ENCODE measurements at regions not wholly inside any gene's neighbourhood (a gene's known extent, or its start where the extent isn't known, plus 50 kb on each side); places are given as distances from the start of the nearest gene placed in this dataset.

DNA sequence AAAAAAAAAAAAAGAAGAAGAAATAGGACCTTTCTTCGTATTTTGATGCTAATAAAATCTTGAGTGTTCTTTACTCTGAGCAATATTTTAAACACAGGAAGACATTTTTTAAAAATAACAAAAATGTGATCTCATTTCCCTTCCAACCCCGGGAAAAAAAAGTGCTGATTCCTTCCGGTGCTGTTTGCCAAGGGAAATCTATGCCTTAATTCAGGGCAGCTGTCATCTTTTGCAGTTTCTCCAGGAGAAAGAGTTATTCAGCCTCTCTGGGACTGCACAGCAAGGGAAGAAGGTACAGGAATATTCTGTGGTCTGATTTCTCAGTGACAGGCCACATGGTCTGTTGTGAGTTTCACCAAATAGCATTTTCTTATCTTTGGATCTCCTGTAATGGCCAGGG, 291.9 kb upstream of the IRX1 start:
- DNase-seq (ENCODE audit: low read depth in 1 of 2, low spot score in 2 of 2) = no peak

More for the DNA sequence above, 291.9 kb upstream of the IRX1 start:
- Histone ChIP-seq H3K23ac (ENCODE audit: insufficient read length) (no peak overlapping the region), H3K4me3 (ENCODE audit: extremely low read depth in 1 of 4, insufficient read depth in 2 of 4, low read depth in 3 of 4, low read length in 4 of 4) (no peak overlapping the region), H3K23me2 (ENCODE audit: low read depth, low read length) (no peaks in the 10 kb centered on the region), H3K27ac (ENCODE audit: low read depth, low read length) (no peak overlapping the region), H3K9ac (replicated peaks in 1 of 4; ENCODE audit: extremely low read depth in 1 of 4, low read depth in 3 of 4, low read length in 3 of 4) (no peak overlapping the region), H3K9me3 (ENCODE audit: insufficient read depth in 2 of 2, low read depth in 1 of 2, low read length in 1 of 2) (no peaks in the 10 kb centered on the region), H2BK120ac (replicated peaks; ENCODE audit: low read depth, low read length) (no peak overlapping the region), H3K36me3 (ENCODE audit: control insufficient read depth in 2 of 4, insufficient read depth in 4 of 4, low read length in 3 of 4) (no peaks in the 10 kb centered on the region), H4K8ac (ENCODE audit: extremely low read depth, insufficient read depth, low read length) (no peak overlapping the region), H4K5ac (ENCODE audit: insufficient read length, low read depth, low read length) (no peak overlapping the region), H3K4me2 (ENCODE audit: insufficient read depth in 1 of 2, low read depth in 2 of 2, low read length in 2 of 2) (no peak overlapping the region), H2AK5ac (ENCODE audit: low read depth, low read length) (no peak overlapping the region), H3K79me2 (ENCODE audit: control insufficient read depth in 1 of 2, insufficient read depth in 2 of 2, low read length in 2 of 2) (no peaks in the 10 kb centered on the region), H3K27me3 (replicated peaks in 1 of 4; ENCODE audit: control insufficient read depth in 3 of 4, extremely low read depth in 1 of 4, insufficient read depth in 3 of 4, low read length in 3 of 4) (no peaks in the 10 kb centered on the region), H2BK5ac (ENCODE audit: low read depth, low read length) (no peak overlapping the region), H3K79me1 (ENCODE audit: low read depth, low read length) (no peaks in the 10 kb centered on the region), H3K4ac (replicated peaks; ENCODE audit: insufficient read length, low read depth, low read length) (no peak overlapping the region), H2BK20ac (ENCODE audit: low read length) (no peak overlapping the region), H3K14ac (ENCODE audit: insufficient read length) (no peak overlapping the region), H2AFZ (ENCODE audit: low read length) (no peak overlapping the region), H2BK12ac (ENCODE audit: low read depth, low read length) (no peak overlapping the region), H3K56ac (replicated peaks; ENCODE audit: insufficient read length, low read depth, low read length) (no peak overlapping the region), H3K4me1 (replicated peaks in 1 of 4; ENCODE audit: control insufficient read depth in 3 of 4, insufficient read depth in 4 of 4, low read length in 3 of 4) (peaks cover 0 to 5% (median 0%) of the 10 kb centered on the region in 4 experiments; a peak in 4 of 7 replicates), H3K18ac (ENCODE audit: extremely low read depth, low read length) (no peak overlapping the region), H4K91ac (replicated peaks; ENCODE audit: insufficient read length, low read length) (no peak overlapping the region), H4K20me1 (replicated peaks in 1 of 2; ENCODE audit: control insufficient read depth in 1 of 2, insufficient read depth in 2 of 2, low read length in 2 of 2) (no peaks in the 10 kb centered on the region), H2BK15ac (ENCODE audit: low read length) (no peak overlapping the region)
- no peak for FAIRE-seq
- ChIA-PET POLR2A (ENCODE audit: partially characterized antibody) (no interaction called here), CTCF (ENCODE audit: partially characterized antibody) (no interaction called here)
- TF ChIP-seq SAP30 (IDR thresholded peaks at IDR 0.05; ENCODE audit: insufficient read depth, insufficient replicate concordance, low read length) (no peak), HDAC6 (IDR thresholded peaks at IDR 0.05; ENCODE audit: low read depth, low read length) (no peak), RAD21 (IDR thresholded peaks at IDR 0.05 in 1 of 2, conservative IDR thresholded peaks at IDR 0.05 in 1 of 2; ENCODE audit: low read depth in 2 of 2, low read length in 2 of 2) (no peak)
- WGBS, 2 experiments (ENCODE audit: extremely low coverage in 1 of 2, insufficient coverage in 1 of 2, insufficient read length in 1 of 2, insufficient replicate concordance in 2 of 2, low coverage in 1 of 2, low lambda C conversion rate in 2 of 2, missing lambda C conversion rate in 1 of 2) = 81% methylated on average over 2 of the region's 3 CpGs; no CpG with 5 or more reads in 1 of the 2 experiments
